B cell (primary cell): ENCODE measurements at regions not wholly inside any gene's neighbourhood (a gene's known extent, or its start where the extent isn't known, plus 50 kb on each side); places are given as distances from the start of the nearest gene placed in this dataset.

Experiments used
- EZH2 ChIP-seq: IDR thresholded peaks from 2 replicates; pipeline ENCODE4 v1.6.1; 2012; ENCODE audit warnings: borderline replicate concordance, low read depth, mild to moderate bottlenecking, moderate library complexity, low read length; ENCODE audit not compliant: insufficient read depth, poor library complexity, severe bottlenecking
- TF ChIP-seq, protein P1 (sequence below): fragments of 200-600 bp; IDR thresholded peaks from one replicate; pipeline ENCODE4 v1.8.0; 2022; ENCODE audit warnings: antibody characterized with exemption, mild to moderate bottlenecking

- TF ChIP-seq EZH2: no peak
- TF ChIP-seq, protein P1, sequence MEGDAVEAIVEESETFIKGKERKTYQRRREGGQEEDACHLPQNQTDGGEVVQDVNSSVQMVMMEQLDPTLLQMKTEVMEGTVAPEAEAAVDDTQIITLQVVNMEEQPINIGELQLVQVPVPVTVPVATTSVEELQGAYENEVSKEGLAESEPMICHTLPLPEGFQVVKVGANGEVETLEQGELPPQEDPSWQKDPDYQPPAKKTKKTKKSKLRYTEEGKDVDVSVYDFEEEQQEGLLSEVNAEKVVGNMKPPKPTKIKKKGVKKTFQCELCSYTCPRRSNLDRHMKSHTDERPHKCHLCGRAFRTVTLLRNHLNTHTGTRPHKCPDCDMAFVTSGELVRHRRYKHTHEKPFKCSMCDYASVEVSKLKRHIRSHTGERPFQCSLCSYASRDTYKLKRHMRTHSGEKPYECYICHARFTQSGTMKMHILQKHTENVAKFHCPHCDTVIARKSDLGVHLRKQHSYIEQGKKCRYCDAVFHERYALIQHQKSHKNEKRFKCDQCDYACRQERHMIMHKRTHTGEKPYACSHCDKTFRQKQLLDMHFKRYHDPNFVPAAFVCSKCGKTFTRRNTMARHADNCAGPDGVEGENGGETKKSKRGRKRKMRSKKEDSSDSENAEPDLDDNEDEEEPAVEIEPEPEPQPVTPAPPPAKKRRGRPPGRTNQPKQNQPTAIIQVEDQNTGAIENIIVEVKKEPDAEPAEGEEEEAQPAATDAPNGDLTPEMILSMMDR: no peak
Measured at GRCh38 chr10:113305871-113306270, 247.0 kb upstream of the HABP2 start.
